ENCODE measurements at regions not wholly inside any gene's neighbourhood (a gene's known extent, or its start where the extent isn't known, plus 50 kb on each side); places are given as distances from the start of the nearest gene placed in this dataset.
"Not testable (repeated sequence)": the region's sequence is repeated elsewhere in the genome, so short reads cannot be mapped to it uniquely, and the experiment has no call there.

DNA sequence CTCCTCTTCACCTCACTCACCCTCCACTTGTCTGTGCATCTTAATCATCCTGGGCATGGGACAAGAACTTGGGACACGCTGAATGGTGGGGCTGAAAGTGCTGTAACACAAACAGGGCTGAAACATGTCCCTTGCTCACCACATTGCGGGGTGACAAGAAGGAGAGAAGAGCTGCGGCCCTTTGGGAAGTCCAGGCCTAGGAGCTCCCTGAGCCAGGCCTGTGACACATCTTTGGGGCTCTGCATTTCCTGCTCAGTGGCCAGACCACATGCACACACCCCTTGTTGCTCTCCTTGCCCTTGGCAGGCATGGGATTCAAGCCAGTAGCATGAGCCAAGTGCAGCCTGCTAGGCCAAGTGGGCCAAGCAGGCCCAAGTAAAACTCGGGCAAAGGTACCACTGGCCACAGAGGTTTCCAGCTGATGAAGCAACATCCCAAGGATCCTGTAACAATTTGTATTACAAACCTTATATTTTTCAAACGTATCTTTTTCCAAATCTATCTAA is 1384.3 kb upstream of the PCDH20 start:
- no peak for DNase-seq (ENCODE audit: low read depth)

DNA sequence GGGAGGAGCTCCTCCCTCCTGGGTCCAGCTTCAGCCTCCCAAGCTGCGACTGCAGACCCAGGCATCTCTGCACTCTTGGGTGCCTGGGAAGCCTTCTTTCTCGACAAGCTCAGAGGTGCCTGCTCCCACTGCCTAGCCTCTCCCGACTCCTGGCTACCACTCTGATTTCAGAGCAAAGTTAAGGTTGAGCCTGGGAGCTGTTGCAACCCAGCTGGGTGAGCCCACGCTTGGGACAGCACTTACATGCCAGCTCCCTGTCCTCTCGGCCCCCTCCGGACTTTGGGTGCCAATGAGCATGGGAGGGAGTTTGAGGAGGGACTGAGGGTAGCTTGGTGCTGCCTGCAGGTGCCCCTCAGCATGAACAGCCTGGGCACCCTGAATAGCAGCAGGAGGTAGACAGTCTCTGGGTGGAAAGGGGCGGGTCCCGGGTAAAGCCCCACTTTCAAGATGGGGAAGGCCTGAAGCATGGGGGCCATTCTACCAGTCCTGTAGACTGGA is 1383.4 kb upstream of the PCDH20 start:
- DNase-seq (ENCODE audit: low read depth), result no peak

DNA sequence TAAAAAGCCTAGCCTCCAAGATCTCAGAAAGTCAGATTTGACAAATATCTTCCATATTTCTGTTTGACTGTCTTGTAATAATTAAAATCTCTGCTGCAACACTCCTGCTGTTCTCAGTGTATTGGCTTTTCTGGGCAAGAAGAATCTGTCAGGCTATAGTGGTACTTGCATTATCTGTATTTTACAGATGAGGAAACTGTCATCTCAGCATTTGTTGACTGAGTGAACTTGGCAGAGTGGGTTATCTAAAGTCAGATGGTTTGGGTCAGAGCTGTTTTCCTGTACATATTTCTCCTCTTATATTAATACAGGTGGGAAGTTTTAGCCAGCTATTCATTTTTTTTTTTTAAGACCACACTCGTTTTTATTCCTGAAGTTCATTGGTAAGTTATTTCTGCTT is 1378.2 kb upstream of the PCDH20 start:
- no peak for DNase-seq (ENCODE audit: low read depth)

DNA sequence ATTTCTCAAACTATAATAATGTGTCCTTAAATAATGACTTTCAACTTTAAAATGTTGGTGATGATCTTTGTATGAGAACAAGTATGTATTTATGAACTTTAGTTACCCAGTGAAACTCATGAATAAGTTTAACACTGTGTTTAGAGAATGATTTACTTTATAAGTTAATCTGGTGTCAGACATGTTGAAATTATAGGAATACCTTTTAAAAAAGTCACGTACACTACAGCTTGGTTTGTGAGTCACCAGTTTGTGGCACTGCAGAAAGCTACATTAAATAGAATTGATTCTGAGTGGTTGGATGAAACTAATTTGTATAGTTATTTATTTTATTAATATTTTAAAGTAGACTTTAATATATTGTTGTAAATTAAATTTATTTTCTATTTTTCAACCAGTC is 1366.2 kb upstream of the PCDH20 start:
- DNase-seq (ENCODE audit: low read depth), result no peak

DNA sequence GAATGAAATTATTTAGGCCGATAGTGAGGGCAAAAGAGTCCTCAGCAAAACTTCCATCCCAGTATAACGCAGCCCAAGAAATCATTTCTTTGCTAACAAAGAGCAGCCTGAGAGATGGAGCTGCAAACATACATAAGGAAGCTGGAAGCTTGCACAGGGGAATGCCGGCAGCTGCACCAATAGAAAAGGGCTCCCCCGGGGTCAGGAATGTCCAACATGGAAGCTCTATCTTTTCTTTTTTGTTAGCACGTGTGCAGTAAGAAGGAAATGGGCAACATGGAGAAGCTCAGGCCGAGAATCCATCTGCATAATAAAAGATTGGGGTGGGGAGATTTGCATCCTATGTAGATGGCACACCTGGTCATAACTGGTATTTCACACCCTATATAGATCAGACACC is 1363.5 kb upstream of the PCDH20 start:
- no peak for DNase-seq (ENCODE audit: low read depth)

DNA sequence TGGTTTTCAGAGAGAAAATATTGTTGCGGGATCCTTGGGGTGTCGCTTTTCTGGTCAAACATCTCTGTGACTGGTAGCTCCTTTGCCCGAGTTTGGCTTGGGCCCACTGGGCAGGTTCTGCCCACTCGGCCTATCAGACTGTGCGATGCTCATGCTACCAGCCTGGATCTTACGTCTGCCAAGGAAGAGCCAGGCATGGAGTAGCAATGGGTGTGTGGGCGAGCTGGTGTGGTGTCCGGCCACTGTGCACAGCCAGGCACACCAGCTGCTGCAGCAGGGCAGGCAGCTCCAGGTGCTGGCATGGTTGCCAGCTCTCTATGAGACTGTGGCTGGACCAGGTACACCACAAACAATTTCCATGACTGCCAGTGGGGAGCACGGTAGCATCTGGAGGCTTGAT is 1351.8 kb upstream of the PCDH20 start:
- no peak for DNase-seq (ENCODE audit: low read depth)

DNA sequence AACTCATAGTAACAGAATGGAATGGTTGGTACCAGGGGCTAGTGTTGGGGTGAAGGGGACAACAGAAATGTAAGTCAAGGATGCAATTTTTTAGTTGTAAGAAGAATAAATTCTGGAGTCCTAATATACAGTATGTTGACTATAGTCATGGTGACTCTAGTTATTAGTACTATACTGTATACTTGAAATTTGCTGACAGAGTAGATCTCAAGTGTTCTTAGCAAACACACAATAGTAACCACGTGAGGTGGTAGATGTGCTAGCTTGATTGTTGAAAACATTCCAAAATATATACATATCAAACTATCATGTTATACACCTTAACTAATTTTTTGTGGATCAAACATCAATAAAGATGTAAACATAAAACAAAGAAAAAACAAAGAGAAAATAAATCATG is 1345.1 kb upstream of the PCDH20 start:
- DNase-seq (ENCODE audit: low read depth), result no peak

DNA sequence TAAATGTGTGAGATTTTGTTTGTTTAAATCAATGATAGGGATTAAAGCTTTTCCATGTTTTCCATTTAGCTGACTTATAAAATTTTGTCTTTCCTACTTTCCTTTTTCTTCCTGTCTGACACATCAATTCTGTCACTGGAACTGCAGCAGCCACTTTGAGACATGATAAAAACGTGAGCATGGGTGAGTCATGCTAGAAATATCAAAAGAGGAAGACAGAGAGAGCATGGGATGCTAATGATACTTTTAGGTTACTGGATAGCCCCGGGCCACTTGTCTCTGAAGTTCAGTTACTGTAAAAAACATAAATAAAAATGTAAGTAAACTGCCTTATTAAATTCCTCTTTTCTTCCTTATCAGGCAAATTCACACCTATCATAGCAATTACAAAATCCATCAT is 1332.0 kb upstream of the PCDH20 start:
- no peak for DNase-seq (ENCODE audit: low read depth)

DNA sequence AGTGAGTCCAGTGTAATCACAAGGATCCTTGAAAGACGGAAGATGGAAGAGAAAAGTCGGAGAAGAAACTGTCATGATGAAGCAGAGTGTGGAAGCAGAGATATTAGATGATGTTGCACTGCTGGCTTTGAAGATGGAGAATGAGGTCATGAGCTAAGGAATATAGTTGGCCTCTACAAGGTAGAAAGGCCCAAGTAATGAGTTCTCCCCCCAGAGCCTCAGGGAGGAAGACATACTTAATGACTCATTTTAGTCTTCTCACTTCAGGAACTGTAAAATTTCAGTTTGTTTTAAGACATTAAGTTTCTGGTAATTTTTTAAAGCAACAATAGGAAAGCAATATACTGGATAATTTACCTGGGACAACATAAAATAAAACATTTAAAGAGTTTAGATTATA is 1331.5 kb upstream of the PCDH20 start:
- DNase-seq (ENCODE audit: low read depth), result no peak

DNA sequence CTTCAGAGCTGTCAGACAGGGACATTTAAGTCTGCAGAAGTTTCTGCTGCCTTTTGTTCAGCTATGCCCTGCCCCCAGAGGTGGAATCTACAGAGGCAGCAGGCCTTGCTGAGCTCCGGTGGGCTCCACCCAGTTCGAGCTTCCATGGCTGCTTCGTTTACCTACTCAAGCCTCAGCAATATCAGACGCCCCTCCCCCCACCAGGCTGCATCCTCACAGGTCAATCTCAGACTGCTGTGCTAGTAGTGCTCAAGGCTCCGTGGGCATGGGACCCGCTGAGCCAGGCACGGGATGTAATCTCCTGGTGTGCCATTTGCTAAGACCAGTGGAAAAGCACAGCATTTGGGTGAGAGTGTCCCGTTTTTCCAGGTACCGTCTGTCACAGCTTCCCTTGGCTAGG is 1314.1 kb upstream of the PCDH20 start:
- not testable (repeated sequence) for DNase-seq (ENCODE audit: low read depth)

DNA sequence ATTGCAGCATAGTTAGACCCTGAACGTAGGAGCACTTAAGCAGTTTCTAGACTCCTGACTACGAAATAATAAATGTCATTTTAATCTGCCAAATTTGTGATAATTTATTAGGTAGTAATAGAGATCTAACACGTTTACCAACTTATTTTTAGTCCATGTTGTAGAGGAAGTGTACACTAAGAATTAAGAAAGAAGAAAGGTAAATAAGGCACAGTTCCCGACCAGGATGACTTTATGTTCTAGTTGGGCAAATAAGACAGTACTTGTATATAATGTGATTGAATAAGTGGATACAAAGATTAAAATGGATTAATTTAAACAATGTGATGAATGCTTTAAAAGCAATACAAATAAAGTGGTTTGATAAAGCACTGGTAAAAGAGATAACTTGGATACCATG is 1306.2 kb upstream of the PCDH20 start:
- DNase-seq (ENCODE audit: low read depth), result no peak

DNA sequence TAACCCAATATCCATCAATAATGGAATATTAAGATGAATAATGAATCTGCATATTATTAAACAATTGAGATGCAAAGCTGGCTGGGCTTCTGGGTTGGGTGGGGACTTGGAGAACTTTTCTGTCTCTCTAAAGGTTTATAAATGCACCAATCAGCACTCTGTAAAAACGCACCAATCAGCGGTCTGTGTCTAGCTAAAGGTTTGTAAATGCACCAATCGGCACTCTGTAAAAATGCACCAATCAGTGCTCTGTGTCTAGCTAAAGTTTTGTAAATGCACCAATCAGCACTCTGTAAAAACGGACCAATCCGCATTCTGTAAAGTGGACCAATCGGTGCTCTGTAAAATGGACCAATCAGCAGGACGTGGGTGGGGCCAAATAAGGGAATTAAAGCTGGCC is 1296.3 kb upstream of the PCDH20 start:
- DNase-seq (ENCODE audit: low read depth), result not testable (repeated sequence)

DNA sequence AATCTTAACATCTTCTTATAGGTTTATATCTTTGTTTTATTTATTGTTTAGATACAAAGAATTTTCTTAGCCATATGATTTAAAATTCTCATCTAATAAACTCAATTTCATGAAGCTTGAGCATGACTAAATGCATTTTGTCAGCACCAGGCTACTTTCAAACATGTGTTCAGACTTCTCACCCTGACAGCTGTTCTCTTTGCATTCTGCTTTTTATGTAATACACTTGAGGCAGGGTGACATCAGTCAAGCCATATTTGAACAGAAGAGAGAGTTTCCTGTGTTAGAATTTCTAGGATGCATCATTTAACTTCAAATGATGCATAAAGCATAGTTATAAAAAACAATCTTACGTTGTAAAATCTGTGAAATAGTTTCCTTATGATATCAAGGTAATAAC is 1295.1 kb upstream of the PCDH20 start:
- DNase-seq (ENCODE audit: low read depth), result no peak

DNA sequence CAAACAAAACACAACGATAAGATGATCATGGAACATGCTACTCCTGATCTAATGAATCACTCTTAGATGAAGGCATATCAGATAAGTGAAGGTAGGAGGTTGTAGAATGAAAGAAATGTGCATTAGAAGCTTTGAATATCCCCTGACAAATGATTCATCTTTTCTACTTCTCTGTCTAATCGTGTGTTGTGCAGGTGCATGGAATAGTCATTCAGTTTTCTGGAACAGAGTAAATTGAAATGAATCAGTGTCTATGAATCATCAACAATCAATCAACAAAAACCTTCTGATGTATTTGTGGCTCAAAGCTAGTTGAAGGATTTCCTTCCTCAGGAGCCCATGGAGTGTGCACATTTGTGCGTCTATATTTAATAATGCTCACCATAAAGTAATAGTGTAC is 1290.4 kb upstream of the PCDH20 start:
- DNase-seq (ENCODE audit: low read depth), result no peak

DNA sequence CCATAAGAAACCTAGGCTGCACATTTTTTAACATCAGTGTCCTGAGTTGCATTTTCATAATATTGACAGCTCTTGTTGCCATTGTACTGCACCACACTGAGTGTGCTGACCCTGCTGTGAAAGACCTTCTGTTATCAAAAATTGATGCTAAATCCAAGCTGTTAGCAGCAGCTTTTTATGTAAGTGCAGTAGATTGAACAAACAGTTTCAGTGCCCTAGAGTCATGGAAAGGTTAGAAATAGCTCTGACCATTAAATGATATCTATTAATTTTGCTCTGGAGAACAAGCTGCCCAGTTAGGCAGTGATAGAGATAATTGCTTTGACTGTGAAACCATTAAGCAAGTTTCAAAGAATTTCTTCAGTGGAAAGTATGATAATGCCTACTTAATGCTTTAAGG is 1289.2 kb upstream of the PCDH20 start:
- DNase-seq (ENCODE audit: low read depth), result no peak

DNA sequence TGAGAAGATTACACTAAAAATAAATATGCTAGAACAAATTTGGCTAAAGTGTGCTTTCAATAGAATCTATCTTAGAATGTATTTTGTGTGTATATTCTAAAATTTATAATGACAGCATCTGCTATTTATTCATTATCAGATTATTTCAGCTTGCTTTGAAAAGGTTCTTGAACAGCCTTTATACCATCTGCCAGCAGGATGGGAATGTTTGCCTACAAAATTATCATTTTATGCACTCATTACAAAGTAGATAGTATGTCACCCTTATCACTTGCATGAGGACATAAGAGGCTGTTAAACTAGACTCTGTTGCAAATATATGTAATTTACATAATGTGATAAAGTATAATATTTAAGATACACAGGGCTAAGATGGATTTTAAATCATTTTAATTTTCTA is 1286.9 kb upstream of the PCDH20 start:
- no peak for DNase-seq (ENCODE audit: low read depth)

DNA sequence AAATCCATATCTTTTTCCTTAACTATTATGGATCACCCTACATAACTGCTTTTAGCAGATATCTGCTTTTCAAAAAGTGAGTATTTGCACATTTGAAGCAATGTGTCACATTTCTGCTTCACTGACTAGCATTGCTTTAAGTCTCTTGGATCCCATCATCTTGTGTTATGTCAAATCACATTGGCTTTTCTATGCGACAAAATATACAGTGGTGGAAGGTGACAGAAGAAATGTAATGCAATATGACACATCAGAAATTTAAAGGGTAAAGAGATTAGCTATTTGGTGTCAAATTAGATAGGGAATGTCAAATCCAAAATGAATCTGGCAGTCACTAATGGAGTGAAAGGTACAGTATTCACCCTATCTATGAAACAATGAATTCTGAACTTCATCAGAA is 1282.1 kb upstream of the PCDH20 start:
- no peak for DNase-seq (ENCODE audit: low read depth)

DNA sequence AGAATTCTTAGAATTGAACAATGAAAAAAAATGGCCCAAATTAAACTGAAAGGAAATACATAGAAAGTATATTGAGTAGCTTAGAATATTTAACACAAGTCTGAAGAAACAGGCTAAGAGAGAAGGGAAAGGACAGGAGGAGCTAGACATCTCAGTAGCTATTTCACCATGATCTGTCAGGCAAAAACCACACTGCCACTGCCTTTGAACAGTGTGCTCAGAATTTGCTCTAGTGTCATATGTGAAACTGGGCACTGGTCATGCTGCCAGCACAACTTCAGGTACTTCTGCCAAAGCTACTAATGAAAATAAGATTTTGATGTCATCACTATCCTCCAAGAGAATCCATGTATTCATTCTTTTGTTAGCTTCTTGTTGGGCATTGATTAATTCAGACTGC is 1280.8 kb upstream of the PCDH20 start:
- DNase-seq (ENCODE audit: low read depth), result no peak

DNA sequence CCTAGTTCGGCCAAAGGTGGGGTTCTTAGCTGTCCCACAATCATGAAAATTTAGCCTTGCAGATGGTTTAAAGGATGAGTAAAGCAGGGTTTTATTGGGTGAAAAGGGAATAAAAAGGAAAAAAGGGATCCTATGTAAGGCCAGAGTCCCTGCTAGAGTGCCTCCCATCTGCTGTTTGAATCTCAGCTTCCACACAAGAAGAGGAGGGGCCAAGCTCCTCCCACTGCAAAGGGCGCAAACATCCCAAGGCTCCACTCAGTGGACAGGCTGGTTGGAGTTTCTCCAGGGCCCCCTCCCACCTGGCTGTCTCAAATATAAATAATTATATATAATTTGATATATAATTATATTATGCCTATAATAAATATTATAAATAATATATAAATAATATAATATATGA is 1272.1 kb upstream of the PCDH20 start:
- DNase-seq (ENCODE audit: low read depth), result no peak

DNA sequence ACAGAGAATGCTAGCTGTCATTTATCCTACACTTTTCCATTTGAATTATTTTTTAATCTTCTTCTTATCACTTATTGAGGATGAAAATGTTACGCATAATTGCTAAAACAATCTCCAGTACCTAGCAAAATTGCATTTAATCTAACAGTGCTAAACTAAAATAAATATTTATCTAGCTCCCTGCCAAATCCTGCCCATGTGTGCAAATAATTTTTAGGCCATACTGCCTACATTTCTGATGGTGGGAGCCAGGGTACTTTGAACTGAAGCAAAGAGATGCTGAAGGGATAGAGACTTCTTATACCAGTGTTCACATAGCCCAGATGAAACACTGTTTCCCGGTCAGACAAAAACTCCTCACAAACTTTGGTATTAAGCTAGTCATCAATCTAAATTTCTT is 1268.7 kb upstream of the PCDH20 start:
- no peak for DNase-seq (ENCODE audit: low read depth)

DNA sequence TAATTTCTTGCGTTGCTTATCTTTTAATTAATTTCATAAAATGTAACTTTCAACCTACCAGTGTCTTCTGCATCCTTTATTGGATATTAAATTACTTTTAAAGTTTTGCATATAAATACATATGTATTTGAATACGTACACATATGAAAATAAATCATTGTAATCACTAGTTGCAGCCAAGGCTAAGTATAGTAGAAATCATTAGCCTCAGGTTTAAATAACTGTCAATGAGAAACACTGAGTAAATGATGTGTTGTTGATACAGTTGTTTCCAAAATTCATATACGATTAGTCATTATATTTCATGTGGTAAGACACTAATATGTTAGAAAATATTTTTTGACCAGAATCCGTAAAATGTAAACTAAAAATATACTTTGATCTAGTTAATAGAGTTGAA is 1267.1 kb upstream of the PCDH20 start:
- no peak for DNase-seq (ENCODE audit: low read depth)

DNA sequence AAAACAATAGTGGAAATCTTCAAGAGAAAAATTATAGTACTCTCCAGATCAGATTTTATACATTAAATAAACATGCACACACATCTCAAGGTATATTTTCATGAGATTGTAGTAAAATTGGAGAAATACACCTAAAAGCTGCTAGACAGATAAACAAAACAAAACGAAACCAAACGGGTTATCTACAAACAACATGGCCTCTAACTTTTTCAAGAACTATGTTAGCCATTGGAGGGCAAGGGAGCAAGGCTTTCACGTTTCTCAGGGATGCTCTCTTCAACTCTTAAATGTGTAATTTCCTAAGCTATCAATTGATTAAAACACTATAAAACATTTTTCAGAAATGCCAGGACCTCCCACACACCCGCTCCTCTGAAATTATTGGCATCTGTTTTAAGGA is 1262.4 kb upstream of the PCDH20 start:
- no peak for DNase-seq (ENCODE audit: low read depth)

DNA sequence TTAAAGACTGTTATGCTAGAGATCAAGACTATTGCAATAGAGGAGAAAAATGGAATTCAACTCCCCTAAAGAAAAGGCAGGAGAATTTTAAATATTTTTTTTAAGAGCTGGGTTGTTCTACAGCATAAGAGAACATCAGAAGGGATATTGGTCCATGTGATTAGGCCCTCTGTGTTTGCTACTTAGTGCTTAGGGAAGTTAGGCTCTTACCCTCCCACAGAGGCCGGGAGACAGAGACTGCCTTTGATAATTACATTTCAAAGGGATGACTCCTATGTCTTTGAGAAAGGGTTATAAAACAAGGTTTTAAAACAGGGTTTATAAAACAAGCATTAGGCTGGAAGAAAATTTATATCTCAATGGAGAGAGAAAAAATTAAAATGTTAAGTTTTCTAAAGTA is 1248.1 kb upstream of the PCDH20 start:
- DNase-seq (ENCODE audit: low read depth), result no peak

DNA sequence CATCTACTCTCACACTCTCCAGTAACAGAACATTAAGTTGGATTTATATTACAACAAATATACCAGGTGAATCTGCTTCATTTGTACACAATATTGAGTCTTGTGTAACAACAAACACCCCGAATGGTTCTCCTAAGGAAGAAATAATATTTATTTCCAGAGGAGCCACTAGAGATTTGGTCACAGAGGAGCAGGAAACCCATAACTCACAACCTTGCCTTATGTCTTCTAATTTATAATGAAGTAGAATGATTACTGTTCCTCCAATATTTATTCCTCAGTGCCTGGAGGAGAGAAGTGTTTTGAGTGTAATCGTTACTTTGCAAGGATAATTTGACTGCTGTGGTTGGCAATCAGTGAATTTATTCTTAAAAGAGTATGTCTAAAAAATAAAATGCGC is 1243.7 kb upstream of the PCDH20 start:
- DNase-seq (ENCODE audit: low read depth), result no peak

DNA sequence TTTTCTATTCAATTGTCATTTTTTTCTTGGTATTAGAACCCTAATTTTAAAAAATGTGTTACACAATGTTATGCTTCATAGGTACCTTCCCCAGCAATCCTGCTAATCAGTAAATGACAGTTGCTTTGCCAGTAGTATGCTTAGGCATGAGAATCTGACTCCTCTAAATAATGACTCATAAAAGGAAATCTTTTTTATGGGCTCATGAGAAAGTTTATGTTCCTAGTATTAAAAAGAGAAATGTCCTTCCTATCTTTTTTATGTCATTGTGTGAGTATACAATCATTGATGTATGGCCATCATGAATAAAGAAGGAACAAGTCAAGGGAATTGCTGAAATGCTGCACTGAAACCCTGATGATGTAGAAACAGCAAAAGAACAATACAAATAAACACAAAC is 1237.7 kb upstream of the PCDH20 start:
- DNase-seq (ENCODE audit: low read depth), result no peak
